ENCODE measurements at regions not wholly inside any gene's neighbourhood (a gene's known extent, or its start where the extent isn't known, plus 50 kb on each side); places are given as distances from the start of the nearest gene placed in this dataset.
A peak's percentile ranks its signal among the peaks of the same experiment; 100 is the strongest.

DNA sequence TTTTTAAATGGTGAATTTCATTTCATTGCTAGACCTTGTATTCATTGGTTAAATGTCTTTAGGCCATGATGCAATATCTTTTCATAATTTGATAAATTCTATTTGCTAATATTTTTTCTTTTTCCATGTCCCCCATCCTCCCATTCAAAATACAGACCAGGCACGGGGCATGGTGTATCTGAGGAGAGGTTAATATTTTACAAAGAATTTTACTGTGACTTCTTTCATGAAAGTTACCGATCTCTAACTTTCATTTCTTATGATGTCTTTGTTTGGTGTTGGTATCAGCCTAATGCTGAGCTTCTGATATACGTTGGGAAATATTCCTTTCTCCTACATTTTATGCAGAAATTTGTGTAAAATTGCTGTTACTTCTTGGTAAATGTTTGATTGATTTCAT lies 216.7 kb upstream of the IGFBP3 start:
- ATAC-seq = no peak
- Mint-ChIP-seq H3K4me1 (no peaks in the 10 kb centered on the region), H3K9me3 (no peaks in the 10 kb centered on the region), H3K36me3 (no peaks in the 10 kb centered on the region), H3K4me3 (no peak overlapping the region), H3K27ac (no peak overlapping the region)
- DNase-seq (ENCODE audit: low spot score in 2 of 2) = no peak

- ATAC-seq = no peak
- Mint-ChIP-seq H3K9me3 (no peaks in the 10 kb centered on the region), H3K36me3 (no peaks in the 10 kb centered on the region), H3K4me1 (no peaks in the 10 kb centered on the region), H3K27ac (no peak overlapping the region), H3K4me3 (no peak overlapping the region)
- no peak for DNase-seq (ENCODE audit: low spot score in 2 of 2)
Observed at GRCh38 chr7:46135557-46135956, 214.5 kb upstream of the IGFBP3 start.

- DNase-seq (ENCODE audit: low spot score in 2 of 2) = no peak
- no peaks in the 10 kb centered on the region for H3K9me3 Mint-ChIP-seq
Observed at GRCh38 chr7:46134795-46135194, 213.7 kb upstream of the IGFBP3 start.

DNA sequence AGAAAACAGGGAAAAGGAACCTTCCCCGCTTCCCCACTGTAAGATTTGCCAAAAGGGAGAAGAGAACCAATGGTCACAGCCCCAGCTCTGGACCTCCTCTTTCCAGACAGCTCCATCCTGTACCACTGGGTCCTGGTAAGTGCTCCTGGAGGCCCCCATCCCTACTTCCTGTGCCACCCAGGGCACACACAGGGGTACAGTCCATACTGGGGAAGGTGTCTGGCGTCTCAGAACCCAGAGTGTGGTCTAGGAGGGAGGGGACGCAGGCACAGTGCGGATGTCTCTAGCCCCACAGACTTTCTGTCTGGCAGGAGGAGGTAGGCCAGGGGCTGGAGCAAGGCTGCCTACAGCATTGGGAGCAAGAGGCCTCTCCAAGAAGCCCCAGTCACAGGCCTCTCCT lies 213.3 kb upstream of the IGFBP3 start:
- no peaks in the 10 kb centered on the region for H3K36me3 Mint-ChIP-seq
- no peaks in the 10 kb centered on the region for H3K9me3 Mint-ChIP-seq
- H3K27ac Mint-ChIP-seq = no peak overlapping the region
- DNase-seq (ENCODE audit: low spot score in 2 of 2) (no peak), ATAC-seq (peak; percentile 24)
- no peaks in the 10 kb centered on the region for H3K4me1 Mint-ChIP-seq
- H3K4me3 Mint-ChIP-seq = no peak overlapping the region

More at GRCh38 chr7:46134795-46135194, 213.7 kb upstream of the IGFBP3 start:
- Mint-ChIP-seq H3K4me1 (no peaks in the 10 kb centered on the region), H3K4me3 (no peak overlapping the region), H3K27ac (no peak overlapping the region), H3K36me3 (no peaks in the 10 kb centered on the region)
- no peak for ATAC-seq

DNA sequence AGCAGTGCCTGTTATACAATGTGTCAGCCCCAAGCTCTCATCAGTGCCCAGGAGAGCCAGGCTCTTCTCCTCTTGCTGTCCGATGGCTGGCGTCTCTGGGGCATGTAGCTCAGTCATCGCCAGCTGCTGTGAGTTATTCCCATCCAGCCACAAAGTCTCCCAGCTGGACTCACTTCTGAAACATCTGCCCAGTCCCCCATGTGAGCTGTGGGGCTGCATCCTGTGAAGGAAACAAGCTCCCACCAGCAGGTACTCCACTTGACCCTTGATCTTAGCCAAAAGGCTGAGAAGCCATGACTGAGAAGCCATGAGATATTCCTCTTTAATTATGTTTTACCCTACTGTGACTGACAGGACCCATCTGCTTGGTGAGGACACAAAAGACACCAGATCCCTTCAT lies 212.7 kb upstream of the IGFBP3 start:
- H3K27ac Mint-ChIP-seq = no peak overlapping the region
- no peaks in the 10 kb centered on the region for H3K36me3 Mint-ChIP-seq
- H3K4me1 Mint-ChIP-seq = no peaks in the 10 kb centered on the region
- DNase-seq (ENCODE audit: low spot score in 2 of 2) (no peak), ATAC-seq (no peak)
- H3K9me3 Mint-ChIP-seq = no peaks in the 10 kb centered on the region
- no peak overlapping the region for H3K4me3 Mint-ChIP-seq

DNA sequence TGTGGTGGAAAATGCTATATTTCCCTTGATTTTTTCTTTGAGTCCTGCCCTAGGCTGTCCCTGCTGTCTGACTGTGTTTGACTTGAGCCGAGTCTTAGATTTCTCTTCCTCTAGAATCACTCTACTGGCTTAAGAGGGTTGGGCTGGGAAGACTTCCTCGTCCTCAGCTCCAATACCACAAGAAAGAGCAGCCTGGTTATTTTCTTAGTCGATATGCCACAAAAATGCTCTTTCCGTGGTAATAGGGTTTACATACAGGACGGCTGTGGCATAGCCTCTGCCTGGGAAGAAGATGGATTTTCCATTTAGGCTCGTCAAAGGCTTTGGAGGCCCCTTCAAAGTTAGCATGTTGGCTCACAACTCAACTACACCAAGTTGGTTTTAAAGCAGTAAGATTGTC lies 212.0 kb upstream of the IGFBP3 start:
- DNase-seq (ENCODE audit: low spot score in 2 of 2) (no peak), ATAC-seq (no peak)
- no peaks in the 10 kb centered on the region for H3K9me3 Mint-ChIP-seq
- no peaks in the 10 kb centered on the region for H3K4me1 Mint-ChIP-seq
- no peak overlapping the region for H3K4me3 Mint-ChIP-seq
- no peak overlapping the region for H3K27ac Mint-ChIP-seq
- no peaks in the 10 kb centered on the region for H3K36me3 Mint-ChIP-seq

DNA sequence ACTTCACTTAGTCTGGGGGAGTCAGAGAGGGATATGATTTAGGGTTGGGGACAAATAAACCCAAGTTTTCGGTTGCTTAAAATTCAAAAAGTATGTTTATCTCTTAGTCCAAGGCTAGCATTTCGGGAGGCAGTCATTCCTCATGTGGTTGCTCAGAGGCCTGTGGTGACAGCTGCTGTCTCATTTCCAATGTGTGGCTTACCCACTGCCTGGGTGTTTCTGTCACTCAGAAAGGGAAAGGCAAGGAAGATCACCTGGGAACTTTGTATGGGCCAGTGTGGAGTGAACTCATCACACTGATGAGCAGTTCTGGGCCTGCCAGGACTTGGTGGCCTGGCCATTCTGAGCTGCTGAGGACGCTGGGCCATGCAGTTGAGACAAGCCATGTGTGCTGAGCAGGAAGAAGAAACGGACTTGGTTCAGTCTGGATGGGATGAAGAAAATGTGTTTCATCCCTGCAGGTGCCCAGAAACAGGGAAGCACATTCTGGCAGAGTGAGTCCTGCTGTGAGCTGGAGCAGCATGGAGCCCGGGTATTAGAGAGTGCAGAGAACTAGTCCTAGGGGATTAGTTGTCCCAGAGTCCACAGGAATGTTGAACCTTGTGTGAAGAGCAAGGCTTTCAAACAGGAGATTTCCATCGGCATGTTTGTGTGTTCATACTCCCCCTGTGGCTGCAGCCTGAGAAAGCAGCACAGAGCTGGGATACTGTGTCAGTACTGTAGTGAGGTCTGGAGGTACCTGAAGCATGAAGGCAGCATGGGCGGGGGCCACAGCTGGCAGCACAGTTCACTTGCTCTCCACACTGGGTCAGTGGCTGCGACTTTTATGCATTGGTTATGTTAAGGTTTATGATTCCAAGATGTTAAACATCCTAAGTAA lies 211.1 kb upstream of the IGFBP3 start:
- no peak for DNase-seq (ENCODE audit: low spot score in 2 of 2)
- H3K4me1 Mint-ChIP-seq = no peaks in the 10 kb centered on the region
- no peaks in the 10 kb centered on the region for H3K9me3 Mint-ChIP-seq
- no peak for ATAC-seq
- no peak overlapping the region for H3K27ac Mint-ChIP-seq
- H3K4me3 Mint-ChIP-seq = no peak overlapping the region
- H3K36me3 Mint-ChIP-seq = no peaks in the 10 kb centered on the region

DNA sequence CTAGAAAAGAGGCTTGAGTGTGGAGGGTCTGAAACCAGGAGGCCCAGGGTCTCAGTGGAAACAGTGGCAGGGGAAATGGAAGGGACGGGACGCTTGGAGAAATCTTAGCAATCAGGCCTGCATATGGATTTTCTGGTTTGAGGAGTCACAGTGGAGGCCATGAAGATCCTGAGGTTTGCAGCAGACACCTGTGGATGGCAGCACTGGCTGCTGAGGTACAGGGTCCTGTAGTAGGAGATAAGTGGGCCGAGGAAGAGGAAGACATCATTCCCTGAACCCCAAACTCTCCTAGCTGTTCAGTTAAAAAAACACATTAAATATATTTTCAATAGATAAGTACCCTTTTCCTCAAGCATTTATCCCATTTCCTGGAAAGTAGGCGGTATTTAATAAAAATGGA lies 208.8 kb upstream of the IGFBP3 start:
- Mint-ChIP-seq H3K27ac (no peak overlapping the region), H3K36me3 (no peaks in the 10 kb centered on the region), H3K9me3 (no peaks in the 10 kb centered on the region), H3K4me3 (no peak overlapping the region), H3K4me1 (no peaks in the 10 kb centered on the region)
- ATAC-seq (no peak), DNase-seq (ENCODE audit: low spot score in 2 of 2) (no peak)

DNA sequence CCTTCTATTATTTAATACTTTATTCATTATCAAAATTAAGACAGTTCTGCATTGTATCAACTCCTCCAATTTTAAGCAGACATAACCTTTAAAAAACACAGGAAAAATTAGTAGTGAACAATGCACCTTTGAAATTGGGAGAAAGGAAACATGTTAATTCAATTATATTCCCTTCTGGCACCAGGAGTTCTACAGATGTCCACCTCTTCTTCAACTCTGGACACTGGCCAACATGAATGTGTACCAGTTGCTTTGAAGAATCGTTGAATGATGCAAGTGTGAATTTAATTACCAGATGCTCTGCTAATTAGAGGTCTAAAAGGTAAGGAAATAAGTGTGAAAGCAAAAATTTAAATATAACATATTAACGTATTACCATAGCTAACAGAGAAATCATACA lies 206.7 kb upstream of the IGFBP3 start:
- H3K4me3 Mint-ChIP-seq = no peak overlapping the region
- H3K36me3 Mint-ChIP-seq = no peaks in the 10 kb centered on the region
- no peak overlapping the region for H3K27ac Mint-ChIP-seq
- no peak for DNase-seq (ENCODE audit: low spot score in 2 of 2)
- H3K9me3 Mint-ChIP-seq = peaks cover 5% of the 10 kb centered on the region
- H3K4me1 Mint-ChIP-seq = no peaks in the 10 kb centered on the region
- ATAC-seq = no peak

GRCh38 chr7:46126675-46127300 lies 205.7 kb upstream of the IGFBP3 start:
- Mint-ChIP-seq H3K4me3 (no peak overlapping the region), H3K9me3 (peaks cover 5% of the 10 kb centered on the region), H3K27ac (no peak overlapping the region), H3K4me1 (no peaks in the 10 kb centered on the region), H3K36me3 (no peaks in the 10 kb centered on the region)
- no peak for DNase-seq (ENCODE audit: low spot score in 2 of 2)
- ATAC-seq = no peak

DNA sequence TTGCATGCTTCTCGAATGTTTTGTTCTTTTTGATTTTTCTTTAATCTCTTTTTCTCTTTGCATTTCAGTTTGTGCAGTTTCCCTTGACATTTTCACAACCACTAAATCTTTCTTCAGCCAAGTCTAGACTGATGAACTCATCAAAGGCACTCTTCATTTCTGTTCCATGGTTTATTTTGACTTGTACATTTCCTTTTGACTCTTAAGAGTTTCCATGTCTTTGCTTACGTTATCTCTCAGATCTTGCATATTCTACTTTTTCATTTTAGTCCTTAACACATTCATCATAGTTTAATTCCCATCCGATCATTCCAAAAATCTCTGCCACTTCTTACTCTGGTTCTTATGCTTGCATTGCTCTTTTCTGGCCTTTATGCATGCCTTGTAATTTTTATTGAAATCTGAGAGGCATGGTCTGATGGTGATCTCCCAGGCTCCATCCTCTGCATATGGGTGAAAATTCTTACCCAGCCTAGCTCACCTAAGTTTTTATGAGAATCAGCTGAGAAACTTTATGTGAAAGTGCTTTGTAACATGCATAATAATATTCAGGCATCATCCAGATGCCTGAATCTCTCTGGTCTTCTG lies 202.8 kb upstream of the IGFBP3 start:
- H3K27ac Mint-ChIP-seq = no peak overlapping the region
- no peak for ATAC-seq
- peaks cover 5% of the 10 kb centered on the region for H3K9me3 Mint-ChIP-seq
- no peak for DNase-seq (ENCODE audit: low spot score in 2 of 2)
- H3K4me1 Mint-ChIP-seq = no peaks in the 10 kb centered on the region
- no peaks in the 10 kb centered on the region for H3K36me3 Mint-ChIP-seq
- H3K4me3 Mint-ChIP-seq = no peak overlapping the region

DNA sequence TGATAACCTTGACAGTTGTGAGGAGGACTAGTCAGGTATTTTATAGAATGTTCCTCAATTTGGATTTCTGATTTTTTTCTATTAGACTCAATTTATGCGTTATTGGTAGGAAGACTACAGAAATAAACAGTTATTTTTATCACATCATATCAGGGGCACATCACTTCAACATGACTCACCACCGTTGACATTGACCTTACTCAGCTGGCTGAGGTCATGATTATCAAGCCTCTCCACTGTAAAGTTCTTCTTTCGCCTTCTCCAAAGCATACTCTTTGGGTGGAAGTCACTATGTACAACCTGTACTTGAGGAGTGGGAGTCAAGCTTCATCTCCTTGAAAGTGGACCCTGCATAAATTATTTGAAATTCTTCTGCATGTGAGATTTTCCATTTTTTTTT lies 194.3 kb upstream of the IGFBP3 start:
- ATAC-seq (no peak), DNase-seq (ENCODE audit: low spot score in 2 of 2) (no peak)
- Mint-ChIP-seq H3K4me3 (no peak overlapping the region), H3K27ac (no peak overlapping the region), H3K9me3 (no peaks in the 10 kb centered on the region), H3K4me1 (no peaks in the 10 kb centered on the region), H3K36me3 (no peaks in the 10 kb centered on the region)

GRCh38 chr7:46109437-46109836 lies 188.4 kb upstream of the IGFBP3 start:
- Mint-ChIP-seq H3K4me1 (no peaks in the 10 kb centered on the region), H3K9me3 (peaks cover 6% of the 10 kb centered on the region), H3K4me3 (no peak overlapping the region), H3K27ac (no peak overlapping the region), H3K36me3 (no peaks in the 10 kb centered on the region)
- DNase-seq (ENCODE audit: low spot score in 2 of 2) (no peak), ATAC-seq (no peak)

DNA sequence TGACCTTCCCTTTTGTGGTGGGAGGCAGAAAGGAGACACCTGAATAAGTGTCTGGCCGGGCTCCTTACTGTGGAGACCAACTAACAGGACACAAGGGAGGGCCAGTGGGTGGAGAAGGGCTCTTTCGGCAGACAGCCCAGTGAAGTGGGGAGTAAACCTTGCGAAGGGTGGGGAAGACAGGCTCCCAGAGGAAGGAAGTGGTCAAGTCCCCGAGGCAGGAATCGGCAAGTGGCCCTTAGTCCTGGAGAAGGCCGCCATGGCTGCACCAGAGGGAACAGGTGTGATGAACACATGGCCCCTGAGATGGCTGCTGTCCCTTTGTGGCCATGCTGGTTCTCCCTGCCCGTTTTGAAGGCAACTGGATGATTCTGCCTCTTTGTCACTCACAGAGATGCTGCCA lies 187.2 kb upstream of the IGFBP3 start:
- Mint-ChIP-seq H3K4me1 (no peaks in the 10 kb centered on the region), H3K36me3 (no peaks in the 10 kb centered on the region), H3K27ac (no peak overlapping the region), H3K9me3 (peaks cover 6% of the 10 kb centered on the region), H3K4me3 (no peak overlapping the region)
- DNase-seq (ENCODE audit: low spot score in 2 of 2) (no peak), ATAC-seq (no peak)

- Mint-ChIP-seq H3K27ac (no peak overlapping the region), H3K4me1 (no peaks in the 10 kb centered on the region), H3K36me3 (no peaks in the 10 kb centered on the region), H3K4me3 (no peak overlapping the region), H3K9me3 (peaks cover 6% of the 10 kb centered on the region)
- DNase-seq (ENCODE audit: low spot score in 2 of 2) (no peak), ATAC-seq (no peak)
Observed at GRCh38 chr7:46107610-46108217, 186.6 kb upstream of the IGFBP3 start.

- no peak for ATAC-seq
- Mint-ChIP-seq H3K9me3 (no peaks in the 10 kb centered on the region), H3K36me3 (no peaks in the 10 kb centered on the region), H3K27ac (no peak overlapping the region), H3K4me1 (no peaks in the 10 kb centered on the region), H3K4me3 (no peak overlapping the region)
- DNase-seq (ENCODE audit: low spot score in 2 of 2) = no peak
Observed at GRCh38 chr7:46100521-46100920, 179.4 kb upstream of the IGFBP3 start.
